ENCODE measurements at regions not wholly inside any gene's neighbourhood (a gene's known extent, or its start where the extent isn't known, plus 50 kb on each side); places are given as distances from the start of the nearest gene placed in this dataset.

DNA sequence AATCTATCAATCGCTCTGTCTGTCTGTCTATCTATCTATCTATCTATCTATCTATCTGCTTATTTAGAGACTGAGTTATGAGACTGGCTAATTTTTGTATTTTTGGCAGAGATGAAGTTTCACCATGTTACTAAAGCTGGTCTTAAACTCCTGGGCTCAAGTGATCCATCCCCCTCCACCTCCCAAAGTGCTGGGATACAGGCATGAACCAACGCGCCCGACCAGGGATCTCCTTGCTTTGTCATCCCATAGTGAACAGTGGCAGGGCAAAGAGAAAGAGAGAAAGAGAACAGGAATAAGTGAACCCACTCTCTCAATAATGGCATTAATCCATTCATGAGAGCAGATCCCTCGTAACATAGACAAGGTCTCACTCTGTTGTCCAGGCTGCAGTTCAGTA lies 66.4 kb upstream of the DSP start:
- TF ChIP-seq POLR2AphosphoS5 (IDR thresholded peaks at IDR 0.05; ENCODE audit: low read depth, low read length) (no peak), SIN3A (IDR thresholded peaks at IDR 0.05; ENCODE audit: borderline replicate concordance, insufficient read depth, low read length) (no peak), TAF1 (IDR thresholded peaks at IDR 0.05; ENCODE audit: borderline replicate concordance, insufficient read depth, low read length) (no peak), FOXP2 (optimal IDR thresholded peaks at IDR 0.05; ENCODE audit: borderline replicate concordance, extremely low read depth, extremely low read length, insufficient read depth) (no peak)
- TF ChIP-seq, protein P1, sequence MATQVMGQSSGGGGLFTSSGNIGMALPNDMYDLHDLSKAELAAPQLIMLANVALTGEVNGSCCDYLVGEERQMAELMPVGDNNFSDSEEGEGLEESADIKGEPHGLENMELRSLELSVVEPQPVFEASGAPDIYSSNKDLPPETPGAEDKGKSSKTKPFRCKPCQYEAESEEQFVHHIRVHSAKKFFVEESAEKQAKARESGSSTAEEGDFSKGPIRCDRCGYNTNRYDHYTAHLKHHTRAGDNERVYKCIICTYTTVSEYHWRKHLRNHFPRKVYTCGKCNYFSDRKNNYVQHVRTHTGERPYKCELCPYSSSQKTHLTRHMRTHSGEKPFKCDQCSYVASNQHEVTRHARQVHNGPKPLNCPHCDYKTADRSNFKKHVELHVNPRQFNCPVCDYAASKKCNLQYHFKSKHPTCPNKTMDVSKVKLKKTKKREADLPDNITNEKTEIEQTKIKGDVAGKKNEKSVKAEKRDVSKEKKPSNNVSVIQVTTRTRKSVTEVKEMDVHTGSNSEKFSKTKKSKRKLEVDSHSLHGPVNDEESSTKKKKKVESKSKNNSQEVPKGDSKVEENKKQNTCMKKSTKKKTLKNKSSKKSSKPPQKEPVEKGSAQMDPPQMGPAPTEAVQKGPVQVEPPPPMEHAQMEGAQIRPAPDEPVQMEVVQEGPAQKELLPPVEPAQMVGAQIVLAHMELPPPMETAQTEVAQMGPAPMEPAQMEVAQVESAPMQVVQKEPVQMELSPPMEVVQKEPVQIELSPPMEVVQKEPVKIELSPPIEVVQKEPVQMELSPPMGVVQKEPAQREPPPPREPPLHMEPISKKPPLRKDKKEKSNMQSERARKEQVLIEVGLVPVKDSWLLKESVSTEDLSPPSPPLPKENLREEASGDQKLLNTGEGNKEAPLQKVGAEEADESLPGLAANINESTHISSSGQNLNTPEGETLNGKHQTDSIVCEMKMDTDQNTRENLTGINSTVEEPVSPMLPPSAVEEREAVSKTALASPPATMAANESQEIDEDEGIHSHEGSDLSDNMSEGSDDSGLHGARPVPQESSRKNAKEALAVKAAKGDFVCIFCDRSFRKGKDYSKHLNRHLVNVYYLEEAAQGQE (IDR thresholded peaks at IDR 0.05; ENCODE audit: insufficient read depth in 1 of 2, low read depth in 2 of 2, low read length in 2 of 2), result no peak

DNA sequence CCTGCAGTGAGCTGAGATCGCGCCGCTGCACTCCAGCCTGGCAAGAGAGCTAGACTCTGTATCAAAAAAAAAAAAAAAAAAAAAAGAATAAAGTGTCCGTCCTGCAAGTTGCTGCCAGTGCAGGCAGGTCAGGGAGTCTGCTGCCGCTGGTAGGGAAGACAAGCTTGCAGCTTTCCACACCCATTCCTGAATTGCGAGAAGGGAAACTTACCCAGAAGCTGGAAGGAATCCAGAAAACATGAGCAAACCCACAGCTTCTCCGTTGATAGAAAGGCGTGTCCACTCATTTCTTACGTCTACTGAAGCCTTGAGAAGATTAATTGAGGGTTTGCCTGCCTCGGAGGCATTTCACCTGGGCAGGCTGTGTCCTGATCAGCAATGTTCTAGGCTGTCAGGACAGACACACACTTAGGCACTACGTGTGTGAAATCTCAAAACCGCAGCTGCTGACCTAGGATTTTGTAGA lies 61.6 kb upstream of the DSP start:
- TF ChIP-seq, protein P1 (IDR thresholded peaks at IDR 0.05; ENCODE audit: insufficient read depth in 1 of 2, low read depth in 2 of 2, low read length in 2 of 2), result no peak
- TF ChIP-seq FOXP2 (optimal IDR thresholded peaks at IDR 0.05; ENCODE audit: borderline replicate concordance, extremely low read depth, extremely low read length, insufficient read depth), result no peak
- TF ChIP-seq TAF1 (IDR thresholded peaks at IDR 0.05; ENCODE audit: borderline replicate concordance, insufficient read depth, low read length), result no peak
- no peak for TF ChIP-seq POLR2AphosphoS5 (IDR thresholded peaks at IDR 0.05; ENCODE audit: low read depth, low read length)
- TF ChIP-seq SIN3A (IDR thresholded peaks at IDR 0.05; ENCODE audit: borderline replicate concordance, insufficient read depth, low read length), result no peak

DNA sequence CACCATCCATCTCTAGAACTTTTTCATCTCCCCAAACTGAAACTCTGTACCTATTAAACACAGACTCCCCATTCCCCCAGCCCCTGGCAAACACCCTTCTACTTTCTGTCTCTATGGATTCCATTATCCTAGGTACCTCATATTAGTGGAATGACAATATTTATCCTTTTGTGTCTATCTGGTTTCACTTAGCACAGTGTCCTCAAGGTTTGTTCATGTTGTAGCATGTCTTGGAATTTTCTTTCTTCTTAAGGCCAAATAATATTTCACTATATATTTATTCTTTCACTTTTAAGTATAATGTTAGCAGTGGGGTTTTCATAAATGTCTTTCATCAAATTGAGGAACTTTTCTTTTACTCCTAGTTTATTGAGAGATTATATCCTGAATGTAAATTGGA lies 56.8 kb upstream of the DSP start:
- no peak for TF ChIP-seq FOXP2 (optimal IDR thresholded peaks at IDR 0.05; ENCODE audit: borderline replicate concordance, extremely low read depth, extremely low read length, insufficient read depth)
- TF ChIP-seq SIN3A (IDR thresholded peaks at IDR 0.05; ENCODE audit: borderline replicate concordance, insufficient read depth, low read length), result no peak
- TF ChIP-seq POLR2AphosphoS5 (IDR thresholded peaks at IDR 0.05; ENCODE audit: low read depth, low read length), result no peak
- TF ChIP-seq TAF1 (IDR thresholded peaks at IDR 0.05; ENCODE audit: borderline replicate concordance, insufficient read depth, low read length), result no peak
- TF ChIP-seq, protein P1 (IDR thresholded peaks at IDR 0.05; ENCODE audit: insufficient read depth in 1 of 2, low read depth in 2 of 2, low read length in 2 of 2), result no peak

DNA sequence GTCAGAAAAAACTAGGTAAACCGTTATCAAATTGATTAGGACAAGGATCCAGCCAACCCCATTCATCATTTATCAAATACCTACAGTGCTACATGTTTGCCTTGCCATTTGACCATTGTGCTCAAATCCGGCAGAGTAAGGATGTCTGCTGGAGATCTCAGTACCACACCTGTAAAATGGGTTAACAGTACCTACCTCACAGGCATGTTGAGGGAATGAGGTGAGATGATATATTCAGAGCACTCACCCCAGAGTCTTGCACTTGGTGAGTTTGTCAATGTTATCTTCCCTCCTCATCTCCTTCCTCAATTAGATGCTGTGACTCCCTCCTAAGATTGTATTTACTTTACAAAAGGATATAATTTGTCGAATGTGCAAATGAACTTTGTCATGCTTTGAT lies 54.5 kb upstream of the DSP start:
- TF ChIP-seq POLR2AphosphoS5 (IDR thresholded peaks at IDR 0.05; ENCODE audit: low read depth, low read length) (no peak), TAF1 (IDR thresholded peaks at IDR 0.05; ENCODE audit: borderline replicate concordance, insufficient read depth, low read length) (no peak), SIN3A (IDR thresholded peaks at IDR 0.05; ENCODE audit: borderline replicate concordance, insufficient read depth, low read length) (no peak), FOXP2 (optimal IDR thresholded peaks at IDR 0.05; ENCODE audit: borderline replicate concordance, extremely low read depth, extremely low read length, insufficient read depth) (no peak)
- TF ChIP-seq, protein P1 (IDR thresholded peaks at IDR 0.05; ENCODE audit: insufficient read depth in 1 of 2, low read depth in 2 of 2, low read length in 2 of 2), result no peak

DNA sequence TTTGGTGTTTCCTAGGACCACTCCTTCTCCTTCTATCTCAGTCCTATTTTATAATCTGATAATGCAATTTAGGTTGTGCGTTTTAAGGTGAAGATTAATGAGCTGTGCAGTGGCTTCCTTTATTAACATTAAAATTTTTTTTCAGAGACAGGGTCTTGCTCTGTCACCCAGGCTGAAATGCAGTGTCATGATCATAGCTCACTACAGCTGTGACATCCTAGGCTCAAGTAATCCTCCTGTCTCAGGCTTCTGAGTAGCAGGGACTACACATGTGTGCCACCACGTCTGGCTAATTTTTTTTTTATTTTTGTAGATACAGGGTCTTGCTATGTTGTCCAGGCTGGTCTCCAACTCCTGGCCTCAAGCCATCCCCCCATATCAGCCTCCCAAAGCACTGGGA lies 53.0 kb upstream of the DSP start:
- no peak for TF ChIP-seq POLR2AphosphoS5 (IDR thresholded peaks at IDR 0.05; ENCODE audit: low read depth, low read length)
- no peak for TF ChIP-seq TAF1 (IDR thresholded peaks at IDR 0.05; ENCODE audit: borderline replicate concordance, insufficient read depth, low read length)
- TF ChIP-seq, protein P1 (IDR thresholded peaks at IDR 0.05; ENCODE audit: insufficient read depth in 1 of 2, low read depth in 2 of 2, low read length in 2 of 2), result no peak
- TF ChIP-seq FOXP2 (optimal IDR thresholded peaks at IDR 0.05; ENCODE audit: borderline replicate concordance, extremely low read depth, extremely low read length, insufficient read depth), result no peak
- no peak for TF ChIP-seq SIN3A (IDR thresholded peaks at IDR 0.05; ENCODE audit: borderline replicate concordance, insufficient read depth, low read length)

Measured in PFSK-1 (cell line).